Vagina (tissue), 2 donors: ENCODE measurements at regions not wholly inside any gene's neighbourhood (a gene's known extent, or its start where the extent isn't known, plus 50 kb on each side); places are given as distances from the start of the nearest gene placed in this dataset.
A peak's percentile ranks its signal among the peaks of the same experiment; 100 is the strongest.

Experiments used
- DNase-seq, 2 donors: peaks; one replicate each; pipeline ENCODE4 v3.0.0-alpha.2; 2017; ENCODE audit errors: extremely low spot score in 2 of 2
- H3K27ac ChIP-seq: fragments of 200-600 bp; sonication (generic); one replicate; pipeline ENCODE4 v1.5.1; 2019
- H3K27me3 ChIP-seq: fragments of 200-600 bp; sonication (generic); one replicate; pipeline ENCODE4 v1.5.1; 2019
- H3K36me3 ChIP-seq, 2 donors: fragments of 200-600 bp; sonication (generic); one replicate each; pipeline ENCODE4 v1.5.1; 2017 to 2019
- H3K4me1 ChIP-seq: fragments of 200-600 bp; sonication (generic); one replicate; pipeline ENCODE4 v1.5.1; 2019
- H3K4me3 ChIP-seq, 2 donors: fragments of 200-600 bp; sonication (generic); 1 replicate in 1 of 2; 2 replicates in 1 of 2; pipeline ENCODE4 v1.5.1; 2016 to 2019
- H3K9me3 ChIP-seq: fragments of 200-600 bp; sonication (generic); one replicate; pipeline ENCODE4 v1.5.1; 2019
- POLR2A ChIP-seq, 2 donors: fragments of 450-650 bp; IDR thresholded peaks; one replicate each; pipeline ENCODE4 v1.6.1; 2017; ENCODE audit warnings: antibody characterized with exemption in 2 of 2, mild to moderate bottlenecking in 2 of 2, moderate library complexity in 2 of 2
- POLR2AphosphoS5 ChIP-seq, 2 donors: sonication (generic); formaldehyde crosslinking; IDR thresholded peaks; one replicate each; pipeline ENCODE4 v1.9.0; 2017; ENCODE audit warnings: antibody characterized with exemption in 2 of 2, mild to moderate bottlenecking in 2 of 2, low read depth in 1 of 2; ENCODE audit not compliant: insufficient read depth in 1 of 2
- intact Hi-C: fragments of 100-400 bp; cut with DNase I; formaldehyde crosslinking; loops from one replicate; pipeline ENCODE4 v1.15.1; 2023
- TF ChIP-seq, protein P1 (sequence below), 3 experiments: fragments of 450-650 bp in 2 of 3; fragments of 200-600 bp in 1 of 3; sonication (generic) in 1 of 3; IDR thresholded peaks; one replicate each; pipeline ENCODE4 v1.5.1; 2017 to 2019; ENCODE audit warnings: antibody characterized with exemption in 3 of 3, mild to moderate bottlenecking in 2 of 3, moderate library complexity in 2 of 3

DNA sequence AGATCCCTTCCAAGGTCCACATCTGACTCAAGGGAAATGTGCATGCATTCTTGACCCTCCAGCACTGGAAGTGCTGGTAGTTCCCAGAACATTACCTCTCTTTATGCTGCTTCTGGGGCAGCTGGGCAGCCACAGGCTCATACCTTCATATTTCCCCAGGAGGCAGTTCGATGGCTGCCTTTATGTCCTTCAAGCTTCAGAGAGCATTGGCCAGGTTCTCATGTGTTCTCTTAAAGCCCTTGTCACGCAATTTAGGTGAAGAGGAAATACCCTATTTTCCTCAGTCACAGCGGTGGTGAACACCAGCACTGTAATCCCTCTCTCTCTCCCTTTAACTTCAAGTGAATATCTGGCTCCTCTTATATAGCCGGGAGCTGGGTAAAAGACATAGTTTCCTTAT is 134.3 kb downstream of the MID1IP1 start:
- Histone ChIP-seq H3K4me3 (no peak overlapping the region), H3K4me1 (no peaks in the 10 kb centered on the region), H3K27me3 (no peaks in the 10 kb centered on the region), H3K27ac (no peak overlapping the region), H3K36me3 (no peaks in the 10 kb centered on the region), H3K9me3 (no peaks in the 10 kb centered on the region)
- intact Hi-C loops = no loop called here
- no peak for DNase-seq
- TF ChIP-seq POLR2AphosphoS5 (IDR thresholded peaks at IDR 0.05; ENCODE audit: insufficient read depth in 1 of 2, low read depth in 1 of 2) (no peak), POLR2A (IDR thresholded peaks at IDR 0.05) (no peak)
- TF ChIP-seq, protein P1, sequence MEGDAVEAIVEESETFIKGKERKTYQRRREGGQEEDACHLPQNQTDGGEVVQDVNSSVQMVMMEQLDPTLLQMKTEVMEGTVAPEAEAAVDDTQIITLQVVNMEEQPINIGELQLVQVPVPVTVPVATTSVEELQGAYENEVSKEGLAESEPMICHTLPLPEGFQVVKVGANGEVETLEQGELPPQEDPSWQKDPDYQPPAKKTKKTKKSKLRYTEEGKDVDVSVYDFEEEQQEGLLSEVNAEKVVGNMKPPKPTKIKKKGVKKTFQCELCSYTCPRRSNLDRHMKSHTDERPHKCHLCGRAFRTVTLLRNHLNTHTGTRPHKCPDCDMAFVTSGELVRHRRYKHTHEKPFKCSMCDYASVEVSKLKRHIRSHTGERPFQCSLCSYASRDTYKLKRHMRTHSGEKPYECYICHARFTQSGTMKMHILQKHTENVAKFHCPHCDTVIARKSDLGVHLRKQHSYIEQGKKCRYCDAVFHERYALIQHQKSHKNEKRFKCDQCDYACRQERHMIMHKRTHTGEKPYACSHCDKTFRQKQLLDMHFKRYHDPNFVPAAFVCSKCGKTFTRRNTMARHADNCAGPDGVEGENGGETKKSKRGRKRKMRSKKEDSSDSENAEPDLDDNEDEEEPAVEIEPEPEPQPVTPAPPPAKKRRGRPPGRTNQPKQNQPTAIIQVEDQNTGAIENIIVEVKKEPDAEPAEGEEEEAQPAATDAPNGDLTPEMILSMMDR (IDR thresholded peaks at IDR 0.05) = no peak

DNA sequence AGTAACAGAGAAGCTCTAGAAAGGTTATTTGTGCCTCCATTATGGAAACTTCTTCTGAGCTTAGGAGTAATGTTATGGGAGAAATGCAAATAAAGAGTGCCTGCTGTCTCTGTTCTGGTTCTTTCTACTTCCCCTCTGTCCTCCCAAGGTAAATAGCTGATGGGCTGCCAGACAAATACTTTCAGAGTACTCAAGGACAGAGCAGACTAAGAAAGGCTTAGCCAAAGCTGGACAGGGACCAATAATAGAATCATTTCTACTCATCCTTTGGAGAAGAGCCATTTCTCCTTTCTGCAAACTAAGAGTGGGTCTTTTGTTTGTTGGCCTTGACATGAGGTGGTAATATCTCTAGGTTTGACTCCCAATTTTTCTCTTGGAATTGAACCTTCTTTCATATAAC is 136.1 kb downstream of the MID1IP1 start:
- intact Hi-C loops = no loop called here
- Histone ChIP-seq H3K4me3 (no peak overlapping the region), H3K27ac (no peak overlapping the region), H3K36me3 (no peaks in the 10 kb centered on the region), H3K27me3 (no peaks in the 10 kb centered on the region), H3K4me1 (no peaks in the 10 kb centered on the region), H3K9me3 (no peaks in the 10 kb centered on the region)
- no peak for DNase-seq
- no peak for TF ChIP-seq POLR2AphosphoS5 (IDR thresholded peaks at IDR 0.05; ENCODE audit: insufficient read depth in 1 of 2, low read depth in 1 of 2)
- no peak for TF ChIP-seq POLR2A (IDR thresholded peaks at IDR 0.05)
- TF ChIP-seq, protein P1 (IDR thresholded peaks at IDR 0.05) = no peak

DNA sequence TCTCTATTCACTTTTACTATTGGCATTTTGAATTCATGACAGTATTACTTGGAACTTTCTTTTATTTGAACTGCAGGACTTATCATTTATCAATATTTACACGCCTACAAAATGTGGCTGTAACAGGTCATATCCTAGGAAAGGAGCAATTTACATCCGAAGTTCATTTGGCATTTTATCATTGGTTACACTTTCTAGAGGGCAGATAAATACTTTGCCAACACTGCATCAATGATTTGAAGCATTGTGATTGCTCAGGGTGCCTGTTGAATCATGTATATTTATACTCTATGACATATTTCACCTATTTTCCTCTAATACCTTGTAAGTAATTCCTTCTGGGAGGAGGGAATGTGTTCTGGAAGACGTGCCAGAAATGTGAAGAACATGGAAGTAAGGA is 136.7 kb downstream of the MID1IP1 start:
- no peaks in the 10 kb centered on the region for H3K27me3 ChIP-seq
- no peaks in the 10 kb centered on the region for H3K36me3 ChIP-seq
- H3K4me1 ChIP-seq = no peaks in the 10 kb centered on the region
- TF ChIP-seq, protein P1 (IDR thresholded peaks at IDR 0.05) = no peak
- no peak for TF ChIP-seq POLR2A (IDR thresholded peaks at IDR 0.05)
- TF ChIP-seq POLR2AphosphoS5 (IDR thresholded peaks at IDR 0.05; ENCODE audit: insufficient read depth in 1 of 2, low read depth in 1 of 2) = no peak
- intact Hi-C loops = no loop called here
- no peak for DNase-seq
- no peak overlapping the region for H3K4me3 ChIP-seq
- H3K9me3 ChIP-seq = no peaks in the 10 kb centered on the region
- no peak overlapping the region for H3K27ac ChIP-seq

DNA sequence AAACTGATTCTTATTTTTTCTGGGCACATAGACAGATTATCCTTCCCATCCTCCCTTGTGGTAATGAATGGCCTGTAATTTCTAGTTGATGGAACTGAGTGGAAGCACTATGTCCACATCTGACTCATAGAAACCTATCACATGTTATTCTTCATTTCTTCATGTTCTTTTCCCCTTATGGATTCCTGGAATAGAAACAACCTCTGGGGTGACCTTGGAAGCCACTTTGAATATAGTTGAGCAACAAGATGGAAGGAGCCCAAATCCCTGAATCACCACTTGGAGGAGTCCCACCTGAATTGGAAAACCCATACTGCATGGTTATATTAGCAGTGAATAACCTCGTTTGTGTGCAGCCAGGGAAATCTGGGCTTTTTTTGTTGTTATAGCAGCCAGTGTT is 137.8 kb downstream of the MID1IP1 start:
- H3K27ac ChIP-seq = no peak overlapping the region
- TF ChIP-seq POLR2A (IDR thresholded peaks at IDR 0.05) = no peak
- TF ChIP-seq POLR2AphosphoS5 (IDR thresholded peaks at IDR 0.05; ENCODE audit: insufficient read depth in 1 of 2, low read depth in 1 of 2) = peak in 1 of 2 donors; percentile 40
- intact Hi-C loops = no loop called here
- DNase-seq = no peak
- no peaks in the 10 kb centered on the region for H3K9me3 ChIP-seq
- no peaks in the 10 kb centered on the region for H3K4me1 ChIP-seq
- H3K27me3 ChIP-seq = no peaks in the 10 kb centered on the region
- H3K36me3 ChIP-seq = no peaks in the 10 kb centered on the region
- no peak overlapping the region for H3K4me3 ChIP-seq

DNA sequence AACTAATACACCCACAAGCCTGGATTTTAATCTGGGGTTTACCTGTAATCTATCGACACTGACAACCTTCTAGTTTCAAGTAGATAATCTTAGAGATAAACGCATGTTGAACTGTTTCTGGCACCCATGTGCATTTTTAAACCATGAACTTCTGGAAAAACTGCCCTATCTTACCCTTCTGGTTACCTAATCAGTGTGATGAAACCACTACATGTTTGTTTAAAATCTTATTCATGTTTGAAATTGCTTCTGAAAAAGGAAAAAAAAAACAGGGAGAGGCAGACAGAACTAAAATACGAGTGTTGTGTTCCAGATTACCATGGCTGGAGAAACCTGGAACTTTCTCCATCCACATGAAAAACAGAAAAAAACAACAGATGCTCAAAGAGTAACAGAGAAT is 139.3 kb downstream of the MID1IP1 start:
- Histone ChIP-seq H3K9me3 (no peaks in the 10 kb centered on the region), H3K36me3 (no peaks in the 10 kb centered on the region), H3K27me3 (no peaks in the 10 kb centered on the region), H3K4me3 (no peak overlapping the region), H3K4me1 (no peaks in the 10 kb centered on the region), H3K27ac (no peak overlapping the region)
- DNase-seq = no peak
- intact Hi-C loops = no loop called here
- TF ChIP-seq POLR2A (IDR thresholded peaks at IDR 0.05) = no peak
- TF ChIP-seq, protein P1 (IDR thresholded peaks at IDR 0.05) = no peak
- no peak for TF ChIP-seq POLR2AphosphoS5 (IDR thresholded peaks at IDR 0.05; ENCODE audit: insufficient read depth in 1 of 2, low read depth in 1 of 2)

DNA sequence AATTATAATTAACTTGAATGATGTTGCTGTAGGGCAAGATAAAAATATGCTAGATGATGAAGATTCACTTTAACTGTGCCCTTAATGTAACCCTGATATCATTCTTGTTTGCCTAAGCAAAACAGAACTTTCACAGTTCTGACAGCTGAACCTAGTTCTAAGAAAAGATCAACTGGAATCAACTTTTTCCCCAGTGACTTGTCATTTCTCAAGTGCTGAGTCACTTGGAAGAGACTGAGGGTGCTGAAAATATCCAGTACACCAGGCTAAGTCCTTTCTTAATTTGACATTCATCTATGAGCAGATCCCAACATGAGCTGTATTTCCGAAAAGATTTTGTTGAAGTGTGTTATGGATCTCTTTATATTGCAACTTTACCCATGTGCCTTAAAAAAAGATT is 140.4 kb downstream of the MID1IP1 start:
- H3K4me3 ChIP-seq = no peak overlapping the region
- TF ChIP-seq, protein P1 (IDR thresholded peaks at IDR 0.05) = no peak
- TF ChIP-seq POLR2AphosphoS5 (IDR thresholded peaks at IDR 0.05; ENCODE audit: insufficient read depth in 1 of 2, low read depth in 1 of 2) (no peak), POLR2A (IDR thresholded peaks at IDR 0.05) (no peak)
- H3K27ac ChIP-seq = no peak overlapping the region
- intact Hi-C loops = no loop called here
- no peaks in the 10 kb centered on the region for H3K9me3 ChIP-seq
- H3K36me3 ChIP-seq = no peaks in the 10 kb centered on the region
- H3K4me1 ChIP-seq = no peaks in the 10 kb centered on the region
- H3K27me3 ChIP-seq = no peaks in the 10 kb centered on the region
- DNase-seq = no peak
